HEK293 (cell line): ENCODE measurements at regions not wholly inside any gene's neighbourhood (a gene's known extent, or its start where the extent isn't known, plus 50 kb on each side); places are given as distances from the start of the nearest gene placed in this dataset.

Source experiments
- CTCF ChIA-PET: fragments of 350-600 bp; formaldehyde crosslinking; extraction: SDS; loops from one replicate; lab custom pipeline; 2021; ENCODE audit warnings: antibody characterized with exemption; lab: Yijun Ruan, JAX
- POLR2A ChIA-PET: fragments of 300-600 bp; formaldehyde crosslinking; extraction: SDS; loops from one replicate; lab custom pipeline; 2020; ENCODE audit warnings: antibody characterized with exemption, inconsistent platforms; lab: Yijun Ruan, JAX
- H3K27ac ChIP-seq: fragments of 200-500 bp; sonication (Bioruptor generic); 2 replicates; pipeline ENCODE4 v1.5.1; 2014; ENCODE audit warnings: low read depth, low read length, control low read depth, inconsistent platforms; ENCODE audit errors: extremely low read depth
- H3K36me3 ChIP-seq, 2 experiments: fragments of 200-500 bp in 1 of 2; sonication (Bioruptor generic) in 1 of 2; 1 replicate in 1 of 2; 2 replicates in 1 of 2; pipeline ENCODE4 v1.5.1; 2014 to 2017; ENCODE audit warnings: inconsistent platforms in 2 of 2, low read length in 2 of 2; ENCODE audit not compliant: control insufficient read depth in 2 of 2, insufficient read depth in 1 of 2
- H3K4me1 ChIP-seq: fragments of 200-500 bp; sonication (Bioruptor generic); 2 replicates; pipeline ENCODE4 v1.5.1; 2014; ENCODE audit warnings: mild to moderate bottlenecking, low read length, inconsistent platforms; ENCODE audit not compliant: control insufficient read depth, insufficient read depth
- H3K4me3 ChIP-seq: 2 replicates; pipeline ENCODE4 v1.5.1; 2011; ENCODE audit warnings: low read depth, mild to moderate bottlenecking, control low read depth, low read length, moderate library complexity
- H3K9me3 ChIP-seq: fragments of 200-500 bp; sonication (Bioruptor generic); 2 replicates; pipeline ENCODE4 v1.5.1; 2014; ENCODE audit warnings: low read depth, low read length, inconsistent platforms; ENCODE audit not compliant: control insufficient read depth, insufficient read depth
- FEZF1 ChIP-seq: fragments of 450-650 bp; formaldehyde crosslinking; IDR thresholded peaks from 2 replicates; pipeline ENCODE4 v1.5.1; 2016; ENCODE audit warnings: missing biosample characterization, missing genetic modification characterization
- GLI2 ChIP-seq: fragments of 450-650 bp; formaldehyde crosslinking; IDR thresholded peaks from 2 replicates; pipeline ENCODE4; 2017; ENCODE audit warnings: missing biosample characterization, missing genetic modification characterization, low read depth, borderline replicate concordance
- SP2 ChIP-seq: fragments of 450-650 bp; formaldehyde crosslinking; IDR thresholded peaks from 2 replicates; pipeline ENCODE4 v1.5.1; 2016; ENCODE audit warnings: missing biosample characterization, missing genetic modification characterization
- ZNF302 ChIP-seq: fragments of 450-650 bp; formaldehyde crosslinking; IDR thresholded peaks from 2 replicates; pipeline ENCODE4 v1.5.1; 2016; ENCODE audit warnings: missing biosample characterization, missing genetic modification characterization, low read depth
- ZNF341 ChIP-seq: fragments of 450-650 bp; formaldehyde crosslinking; IDR thresholded peaks from 2 replicates; pipeline ENCODE4; 2016; ENCODE audit warnings: low read depth, missing biosample characterization, missing genetic modification characterization
- ZNF555 ChIP-seq: fragments of 450-650 bp; formaldehyde crosslinking; conservative IDR thresholded peaks from 2 replicates; pipeline ENCODE4 v1.5.1; 2017; ENCODE audit warnings: missing biosample characterization, mild to moderate bottlenecking, missing genetic modification characterization, inconsistent platforms
- ZNF600 ChIP-seq: fragments of 450-650 bp; formaldehyde crosslinking; IDR thresholded peaks from 2 replicates; pipeline ENCODE4 v1.5.1; 2016; ENCODE audit warnings: missing biosample characterization, missing genetic modification characterization
- TF ChIP-seq, protein P1 (sequence below): fragments of 450-650 bp; formaldehyde crosslinking; IDR thresholded peaks from 2 replicates; pipeline ENCODE4 v1.5.1; 2016; ENCODE audit warnings: missing biosample characterization, missing genetic modification characterization, borderline replicate concordance
- TF ChIP-seq, protein P2 (sequence below): fragments of 450-650 bp; formaldehyde crosslinking; IDR thresholded peaks from 2 replicates; pipeline ENCODE4 v1.5.1; 2016; ENCODE audit warnings: missing biosample characterization, missing genetic modification characterization
- TF ChIP-seq, protein P3 (sequence below): fragments of 450-650 bp; formaldehyde crosslinking; IDR thresholded peaks from 2 replicates; pipeline ENCODE4 v1.5.1; 2016; ENCODE audit warnings: missing biosample characterization, missing genetic modification characterization
- TF ChIP-seq, protein P4 (sequence below): fragments of 450-650 bp; formaldehyde crosslinking; IDR thresholded peaks from 2 replicates; pipeline ENCODE4 v1.5.1; 2016; ENCODE audit warnings: missing biosample characterization, missing genetic modification characterization
- TF ChIP-seq, protein P5 (sequence below): fragments of 450-650 bp; formaldehyde crosslinking; IDR thresholded peaks from 2 replicates; pipeline ENCODE4 v1.5.1; 2017; ENCODE audit warnings: missing biosample characterization, missing genetic modification characterization

DNA sequence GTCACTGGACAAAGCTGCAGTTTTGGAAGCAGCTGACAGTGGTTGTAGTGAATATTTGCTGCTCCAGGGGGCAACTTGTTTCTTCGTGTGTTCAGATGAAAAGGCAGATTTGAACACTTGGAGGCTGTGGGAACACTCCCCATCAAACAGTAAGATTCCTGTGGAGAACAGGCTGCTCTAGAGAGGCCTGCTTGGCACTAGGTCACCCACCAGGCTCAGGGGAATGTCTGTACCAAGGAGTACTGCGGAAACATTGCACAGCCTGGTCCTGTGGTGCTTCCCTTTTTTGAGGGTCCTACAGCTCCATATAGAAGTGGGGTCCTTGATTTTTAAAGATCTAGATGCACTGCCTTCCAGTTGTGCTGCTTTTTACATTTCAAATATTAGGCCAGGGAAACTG, 97.5 kb downstream of the CXCL12 start (continued):
- TF ChIP-seq, protein P1, sequence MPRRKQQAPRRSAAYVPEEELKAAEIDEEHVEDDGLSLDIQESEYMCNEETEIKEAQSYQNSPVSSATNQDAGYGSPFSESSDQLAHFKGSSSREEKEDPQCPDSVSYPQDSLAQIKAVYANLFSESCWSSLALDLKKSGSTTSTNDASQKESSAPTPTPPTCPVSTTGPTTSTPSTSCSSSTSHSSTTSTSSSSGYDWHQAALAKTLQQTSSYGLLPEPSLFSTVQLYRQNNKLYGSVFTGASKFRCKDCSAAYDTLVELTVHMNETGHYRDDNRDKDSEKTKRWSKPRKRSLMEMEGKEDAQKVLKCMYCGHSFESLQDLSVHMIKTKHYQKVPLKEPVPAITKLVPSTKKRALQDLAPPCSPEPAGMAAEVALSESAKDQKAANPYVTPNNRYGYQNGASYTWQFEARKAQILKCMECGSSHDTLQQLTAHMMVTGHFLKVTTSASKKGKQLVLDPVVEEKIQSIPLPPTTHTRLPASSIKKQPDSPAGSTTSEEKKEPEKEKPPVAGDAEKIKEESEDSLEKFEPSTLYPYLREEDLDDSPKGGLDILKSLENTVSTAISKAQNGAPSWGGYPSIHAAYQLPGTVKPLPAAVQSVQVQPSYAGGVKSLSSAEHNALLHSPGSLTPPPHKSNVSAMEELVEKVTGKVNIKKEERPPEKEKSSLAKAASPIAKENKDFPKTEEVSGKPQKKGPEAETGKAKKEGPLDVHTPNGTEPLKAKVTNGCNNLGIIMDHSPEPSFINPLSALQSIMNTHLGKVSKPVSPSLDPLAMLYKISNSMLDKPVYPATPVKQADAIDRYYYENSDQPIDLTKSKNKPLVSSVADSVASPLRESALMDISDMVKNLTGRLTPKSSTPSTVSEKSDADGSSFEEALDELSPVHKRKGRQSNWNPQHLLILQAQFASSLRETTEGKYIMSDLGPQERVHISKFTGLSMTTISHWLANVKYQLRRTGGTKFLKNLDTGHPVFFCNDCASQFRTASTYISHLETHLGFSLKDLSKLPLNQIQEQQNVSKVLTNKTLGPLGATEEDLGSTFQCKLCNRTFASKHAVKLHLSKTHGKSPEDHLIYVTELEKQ (tag by site-specific recombination), result no peak

DNA sequence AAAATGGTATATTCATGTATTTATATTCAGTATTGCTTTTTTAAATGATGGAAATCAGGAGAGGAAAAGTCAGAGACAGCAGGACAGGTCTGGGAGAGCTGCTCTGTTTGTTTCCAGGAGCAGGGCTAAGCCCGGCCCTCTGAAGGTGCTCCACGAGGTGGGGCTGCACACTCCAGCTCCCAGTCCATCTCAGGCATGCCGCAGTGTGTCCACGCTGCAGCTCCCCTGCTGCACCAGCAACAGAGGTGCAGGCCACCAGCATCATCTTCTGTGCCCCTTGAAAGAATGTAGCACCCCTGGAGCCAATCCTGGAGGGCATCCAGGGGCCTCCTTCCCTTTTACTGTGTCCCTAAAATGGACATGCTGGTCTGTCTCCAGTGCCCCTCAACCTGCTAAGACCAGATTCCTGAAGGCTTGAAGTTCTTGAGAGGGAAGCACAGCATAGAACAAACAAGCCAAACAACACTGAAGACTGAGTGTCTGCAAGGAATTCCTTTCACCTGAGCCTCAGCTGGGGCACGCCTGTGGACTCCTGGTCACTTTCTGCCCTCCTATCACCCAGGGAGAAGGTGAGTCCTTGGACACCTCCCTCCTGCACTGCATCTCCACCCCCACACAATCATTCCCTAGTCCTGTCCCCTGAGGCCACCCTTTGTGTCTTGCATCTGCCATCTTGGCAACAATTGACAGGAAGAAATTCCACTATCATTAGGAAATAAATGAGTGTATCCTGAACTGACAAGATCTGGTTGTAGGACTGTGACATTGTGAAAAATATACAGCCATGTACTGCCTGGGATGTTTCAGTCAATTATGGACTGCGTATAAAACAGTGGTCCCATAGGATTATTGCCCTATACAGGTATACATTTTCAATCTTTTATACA, 100.5 kb downstream of the CXCL12 start:
- TF ChIP-seq, protein P2, sequence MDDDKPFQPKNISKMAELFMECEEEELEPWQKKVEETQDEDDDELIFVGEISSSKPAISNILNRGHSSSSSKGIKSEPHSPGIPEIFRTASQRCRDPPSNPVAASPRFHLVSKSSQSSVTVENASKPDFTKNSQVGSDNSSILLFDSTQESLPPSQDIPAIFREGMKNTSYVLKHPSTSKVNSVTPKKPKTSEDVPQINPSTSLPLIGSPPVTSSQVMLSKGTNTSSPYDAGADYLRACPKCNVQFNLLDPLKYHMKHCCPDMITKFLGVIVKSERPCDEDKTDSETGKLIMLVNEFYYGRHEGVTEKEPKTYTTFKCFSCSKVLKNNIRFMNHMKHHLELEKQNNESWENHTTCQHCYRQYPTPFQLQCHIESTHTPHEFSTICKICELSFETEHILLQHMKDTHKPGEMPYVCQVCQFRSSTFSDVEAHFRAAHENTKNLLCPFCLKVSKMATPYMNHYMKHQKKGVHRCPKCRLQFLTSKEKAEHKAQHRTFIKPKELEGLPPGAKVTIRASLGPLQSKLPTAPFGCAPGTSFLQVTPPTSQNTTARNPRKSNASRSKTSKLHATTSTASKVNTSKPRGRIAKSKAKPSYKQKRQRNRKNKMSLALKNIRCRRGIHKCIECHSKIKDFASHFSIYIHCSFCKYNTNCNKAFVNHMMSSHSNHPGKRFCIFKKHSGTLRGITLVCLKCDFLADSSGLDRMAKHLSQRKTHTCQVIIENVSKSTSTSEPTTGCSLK (tag by site-specific recombination), result no peak
- TF ChIP-seq, protein P3, sequence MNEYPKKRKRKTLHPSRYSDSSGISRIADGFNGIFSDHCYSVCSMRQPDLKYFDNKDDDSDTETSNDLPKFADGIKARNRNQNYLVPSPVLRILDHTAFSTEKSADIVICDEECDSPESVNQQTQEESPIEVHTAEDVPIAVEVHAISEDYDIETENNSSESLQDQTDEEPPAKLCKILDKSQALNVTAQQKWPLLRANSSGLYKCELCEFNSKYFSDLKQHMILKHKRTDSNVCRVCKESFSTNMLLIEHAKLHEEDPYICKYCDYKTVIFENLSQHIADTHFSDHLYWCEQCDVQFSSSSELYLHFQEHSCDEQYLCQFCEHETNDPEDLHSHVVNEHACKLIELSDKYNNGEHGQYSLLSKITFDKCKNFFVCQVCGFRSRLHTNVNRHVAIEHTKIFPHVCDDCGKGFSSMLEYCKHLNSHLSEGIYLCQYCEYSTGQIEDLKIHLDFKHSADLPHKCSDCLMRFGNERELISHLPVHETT, result no peak
- TF ChIP-seq SP2 (tag by site-specific recombination) (no peak), GLI2 (tag by site-specific recombination) (no peak), ZNF341 (no peak), ZNF600 (tag by site-specific recombination) (no peak), FEZF1 (tag by site-specific recombination) (no peak), ZNF555 (no peak), ZNF302 (tag by site-specific recombination) (no peak)
- TF ChIP-seq, protein P4, sequence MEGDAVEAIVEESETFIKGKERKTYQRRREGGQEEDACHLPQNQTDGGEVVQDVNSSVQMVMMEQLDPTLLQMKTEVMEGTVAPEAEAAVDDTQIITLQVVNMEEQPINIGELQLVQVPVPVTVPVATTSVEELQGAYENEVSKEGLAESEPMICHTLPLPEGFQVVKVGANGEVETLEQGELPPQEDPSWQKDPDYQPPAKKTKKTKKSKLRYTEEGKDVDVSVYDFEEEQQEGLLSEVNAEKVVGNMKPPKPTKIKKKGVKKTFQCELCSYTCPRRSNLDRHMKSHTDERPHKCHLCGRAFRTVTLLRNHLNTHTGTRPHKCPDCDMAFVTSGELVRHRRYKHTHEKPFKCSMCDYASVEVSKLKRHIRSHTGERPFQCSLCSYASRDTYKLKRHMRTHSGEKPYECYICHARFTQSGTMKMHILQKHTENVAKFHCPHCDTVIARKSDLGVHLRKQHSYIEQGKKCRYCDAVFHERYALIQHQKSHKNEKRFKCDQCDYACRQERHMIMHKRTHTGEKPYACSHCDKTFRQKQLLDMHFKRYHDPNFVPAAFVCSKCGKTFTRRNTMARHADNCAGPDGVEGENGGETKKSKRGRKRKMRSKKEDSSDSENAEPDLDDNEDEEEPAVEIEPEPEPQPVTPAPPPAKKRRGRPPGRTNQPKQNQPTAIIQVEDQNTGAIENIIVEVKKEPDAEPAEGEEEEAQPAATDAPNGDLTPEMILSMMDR (tag by site-specific recombination), result no peak
- TF ChIP-seq, protein P5, sequence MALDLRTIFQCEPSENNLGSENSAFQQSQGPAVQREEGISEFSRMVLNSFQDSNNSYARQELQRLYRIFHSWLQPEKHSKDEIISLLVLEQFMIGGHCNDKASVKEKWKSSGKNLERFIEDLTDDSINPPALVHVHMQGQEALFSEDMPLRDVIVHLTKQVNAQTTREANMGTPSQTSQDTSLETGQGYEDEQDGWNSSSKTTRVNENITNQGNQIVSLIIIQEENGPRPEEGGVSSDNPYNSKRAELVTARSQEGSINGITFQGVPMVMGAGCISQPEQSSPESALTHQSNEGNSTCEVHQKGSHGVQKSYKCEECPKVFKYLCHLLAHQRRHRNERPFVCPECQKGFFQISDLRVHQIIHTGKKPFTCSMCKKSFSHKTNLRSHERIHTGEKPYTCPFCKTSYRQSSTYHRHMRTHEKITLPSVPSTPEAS (tag by site-specific recombination), result no peak
- POLR2A ChIA-PET, result no interaction called here
- Histone ChIP-seq H3K27ac (no peak overlapping the region), H3K36me3 (no peaks in the 10 kb centered on the region), H3K4me3 (no peak overlapping the region), H3K9me3 (no peaks in the 10 kb centered on the region), H3K4me1 (no peaks in the 10 kb centered on the region)
- CTCF ChIA-PET, result no interaction called here
